HG03439 (cell line): ENCODE measurements at regions not wholly inside any gene's neighbourhood (a gene's known extent, or its start where the extent isn't known, plus 50 kb on each side); places are given as distances from the start of the nearest gene placed in this dataset.
"Not testable (repeated sequence)": the region's sequence is repeated elsewhere in the genome, so short reads cannot be mapped to it uniquely, and the experiment has no call there.

Experiments
- ATAC-seq: cut with Tn5 transposase; IDR thresholded peaks from one replicate; pipeline ENCODE4 v1.9.1; 2021; ENCODE audit warnings: mild to moderate bottlenecking, moderate library complexity; ENCODE audit not compliant: unreplicated experiment

GRCh38 chr17:77288115-77288619 is 147.4 kb downstream of the SEC14L1 start:
- ATAC-seq = no peak

- ATAC-seq = not testable (repeated sequence)
These were observed 150.2 kb downstream of the SEC14L1 start for GRCh38 chr17:77290759-77291558.

GRCh38 chr17:77291591-77292386 is 151.0 kb downstream of the SEC14L1 start:
- no peak for ATAC-seq

GRCh38 chr17:77294761-77295160 is 154.0 kb downstream of the SEC14L1 start:
- ATAC-seq = no peak

DNA sequence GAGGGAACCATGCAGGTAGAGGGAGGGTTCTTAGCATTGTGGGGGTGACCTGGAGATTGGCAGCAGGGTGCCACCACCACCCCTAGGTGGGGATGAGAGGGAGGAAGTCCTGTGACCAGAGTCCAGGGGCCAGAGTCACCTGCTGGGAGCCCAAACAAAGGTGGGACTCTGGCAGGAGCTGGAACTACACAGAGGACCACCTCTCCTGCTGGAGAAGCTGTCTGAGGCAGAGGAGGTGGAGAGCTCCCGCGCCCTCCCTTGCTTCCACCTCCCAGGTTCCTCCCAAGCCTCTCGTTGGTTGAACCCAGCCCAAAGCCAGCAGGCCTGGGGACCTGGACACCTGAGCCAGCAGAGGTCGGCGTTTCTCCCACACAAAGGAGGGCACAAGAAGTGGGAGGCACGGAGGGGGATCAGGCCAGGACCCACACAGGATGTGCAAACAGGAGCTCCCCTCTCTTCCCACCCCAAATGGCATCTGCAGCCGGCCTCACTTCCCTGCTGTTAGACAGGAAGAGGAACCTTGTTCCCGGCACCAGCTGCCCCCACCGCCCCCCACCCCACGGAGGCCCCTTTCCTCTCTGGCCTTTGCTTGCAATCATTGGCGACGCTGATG is 154.6 kb downstream of the SEC14L1 start:
- no peak for ATAC-seq

- ATAC-seq = no peak
These were observed 156.1 kb downstream of the SEC14L1 start for GRCh38 chr17:77296769-77297409.

GRCh38 chr17:77297693-77298666 is 157.2 kb downstream of the SEC14L1 start:
- ATAC-seq = no peak

DNA sequence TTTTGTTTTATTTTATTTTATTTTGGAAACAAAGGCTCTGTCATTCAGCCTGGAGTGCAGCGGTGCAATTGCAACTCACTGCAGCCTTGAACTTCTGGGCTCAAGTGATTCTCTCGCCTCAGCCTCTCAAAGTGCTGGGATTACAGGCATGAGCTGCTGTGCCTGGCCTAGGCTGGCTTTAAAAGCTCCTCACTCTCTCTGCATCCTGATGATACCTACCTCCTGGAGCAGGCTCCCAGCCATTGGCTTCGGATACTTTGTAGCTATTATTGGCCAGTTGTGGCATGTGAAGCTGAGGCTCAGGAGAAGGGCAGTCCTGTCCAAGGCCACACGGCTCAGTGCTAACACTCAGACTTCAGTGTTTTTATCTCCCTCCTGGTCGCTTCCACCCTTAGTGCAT is 158.0 kb downstream of the SEC14L1 start:
- ATAC-seq = no peak

GRCh38 chr17:77299256-77300015 is 158.7 kb downstream of the SEC14L1 start:
- ATAC-seq = no peak

- no peak for ATAC-seq
These were observed 159.4 kb downstream of the SEC14L1 start for GRCh38 chr17:77300016-77300686.

DNA sequence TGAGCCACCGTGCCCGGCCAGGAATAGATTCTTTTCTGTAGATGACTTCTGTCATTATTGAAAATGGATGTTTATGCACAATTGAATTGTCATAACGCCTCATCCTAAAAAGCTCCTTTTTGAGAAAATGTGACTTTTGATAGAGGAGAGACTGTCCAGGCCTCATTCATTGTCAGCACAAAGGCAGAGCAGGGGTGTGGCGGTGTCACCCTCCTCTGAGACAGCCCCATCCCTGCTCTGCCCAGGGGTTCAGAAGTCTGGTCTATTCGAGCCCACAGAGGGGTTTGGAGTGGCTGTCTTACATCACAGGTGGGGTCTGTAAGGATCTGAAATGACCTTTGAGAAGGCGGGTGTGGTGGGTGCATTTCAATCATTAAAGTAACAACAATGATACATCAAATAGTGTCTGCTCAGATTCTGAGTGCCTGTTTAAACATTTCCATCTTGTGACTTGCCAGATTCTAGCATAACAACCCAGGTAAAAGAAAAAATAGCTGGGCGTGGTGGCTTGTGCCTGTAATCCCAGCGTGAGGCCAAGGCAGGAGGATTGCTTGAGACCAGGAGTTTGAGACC is 161.0 kb downstream of the SEC14L1 start:
- no peak for ATAC-seq

- no peak for ATAC-seq
These were observed 161.9 kb downstream of the SEC14L1 start for GRCh38 chr17:77302682-77303081.

DNA sequence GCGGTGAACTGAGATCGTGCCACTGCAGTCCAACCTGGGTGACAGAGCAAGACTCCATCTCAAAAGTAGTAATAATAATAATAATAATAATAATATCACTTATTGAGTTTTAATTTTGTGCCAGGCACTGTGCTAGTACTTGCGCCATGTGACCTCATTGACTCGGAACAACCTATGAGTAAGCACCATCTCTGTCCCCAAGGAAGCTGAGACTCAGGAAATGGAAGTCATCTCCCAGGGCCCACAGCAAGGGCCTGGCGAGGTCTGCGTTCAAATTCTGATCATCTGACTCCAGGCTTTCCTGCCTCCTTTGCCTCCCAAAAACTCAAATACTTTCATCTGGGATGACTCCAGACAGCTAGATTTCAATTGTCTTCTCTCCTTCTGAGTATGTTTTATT is 162.9 kb downstream of the SEC14L1 start:
- ATAC-seq = no peak

DNA sequence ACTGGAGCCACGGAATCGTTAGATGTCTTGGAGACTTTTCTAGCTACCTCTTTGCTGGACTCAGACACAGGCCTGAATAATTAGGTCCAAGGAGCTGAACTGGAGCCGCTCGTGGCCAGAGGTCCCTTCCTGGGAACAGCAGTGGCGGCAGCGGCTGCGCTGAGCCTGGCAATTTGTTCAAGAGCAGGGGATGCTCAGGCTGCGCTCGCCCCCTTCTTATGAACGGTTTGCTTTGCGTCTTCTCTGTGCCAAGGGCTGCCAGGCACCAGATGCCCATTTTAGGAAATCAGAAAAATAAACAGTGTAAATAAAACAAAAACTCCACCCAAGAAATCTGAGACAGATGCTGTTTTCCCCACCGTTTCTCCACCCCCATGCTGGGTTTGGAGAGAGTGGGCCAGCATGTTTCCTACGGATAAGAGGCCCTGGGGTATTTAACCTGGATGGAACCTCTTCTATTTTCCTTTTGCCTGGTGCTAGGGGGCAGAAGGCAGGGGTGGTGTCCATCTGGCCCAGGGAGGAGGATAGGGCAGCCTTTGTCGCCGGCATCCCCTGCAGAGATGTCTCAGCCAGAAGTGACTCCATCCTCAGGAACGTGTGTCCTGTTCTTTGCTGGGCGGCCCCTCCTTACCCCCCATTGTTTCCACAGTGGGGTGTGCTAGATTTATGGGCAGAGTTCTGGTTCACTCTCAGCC is 163.4 kb downstream of the SEC14L1 start:
- ATAC-seq = no peak

- ATAC-seq = no peak
These were observed 164.1 kb downstream of the SEC14L1 start for GRCh38 chr17:77304746-77305473.

- no peak for ATAC-seq
These were observed 165.4 kb downstream of the SEC14L1 start for GRCh38 chr17:77306048-77306789.
